GM21737 (cell line): ENCODE measurements at regions not wholly inside any gene's neighbourhood (a gene's known extent, or its start where the extent isn't known, plus 50 kb on each side); places are given as distances from the start of the nearest gene placed in this dataset.
"Not testable (repeated sequence)": the region's sequence is repeated elsewhere in the genome, so short reads cannot be mapped to it uniquely, and the experiment has no call there.

Experiments used
- ATAC-seq: cut with Tn5 transposase; IDR thresholded peaks from one replicate; pipeline ENCODE4 v1.9.1; 2021; ENCODE audit warnings: mild to moderate bottlenecking, moderate library complexity; ENCODE audit not compliant: unreplicated experiment

GRCh38 chr11:19628018-19628417 is 84.6 kb upstream of the NAV2 start:
- no peak for ATAC-seq

- no peak for ATAC-seq
Measured at GRCh38 chr11:19627566-19627965, 85.1 kb upstream of the NAV2 start.

- no peak for ATAC-seq
Measured at GRCh38 chr11:19625438-19625837, 87.2 kb upstream of the NAV2 start.

GRCh38 chr11:19617696-19618523 is 94.7 kb upstream of the NAV2 start:
- ATAC-seq: no peak

- ATAC-seq: no peak
Measured at GRCh38 chr11:19615341-19616183, 97.1 kb upstream of the NAV2 start.

- ATAC-seq: no peak
Measured at GRCh38 chr11:19614370-19614940, 98.2 kb upstream of the NAV2 start.

- ATAC-seq: not testable (repeated sequence)
Measured at GRCh38 chr11:19612025-19612424, 100.6 kb upstream of the NAV2 start.

- no peak for ATAC-seq
Measured at GRCh38 chr11:19607656-19608360, 104.8 kb upstream of the NAV2 start.

GRCh38 chr11:19606856-19607655 is 105.6 kb upstream of the NAV2 start:
- ATAC-seq: no peak

GRCh38 chr11:19605520-19606371 is 106.9 kb upstream of the NAV2 start:
- no peak for ATAC-seq

GRCh38 chr11:19604679-19605375 is 107.8 kb upstream of the NAV2 start:
- no peak for ATAC-seq

- no peak for ATAC-seq
Measured at GRCh38 chr11:19603771-19604170, 108.9 kb upstream of the NAV2 start.

GRCh38 chr11:19602891-19603290 is 109.7 kb upstream of the NAV2 start:
- no peak for ATAC-seq

GRCh38 chr11:19602406-19602805 is 110.2 kb upstream of the NAV2 start:
- ATAC-seq: no peak

GRCh38 chr11:19601235-19601634 is 111.4 kb upstream of the NAV2 start:
- ATAC-seq: no peak

GRCh38 chr11:19599681-19600080 is 113.0 kb upstream of the NAV2 start:
- no peak for ATAC-seq

GRCh38 chr11:19598876-19599486 is 113.7 kb upstream of the NAV2 start:
- no peak for ATAC-seq

GRCh38 chr11:19598456-19598855 is 114.2 kb upstream of the NAV2 start:
- ATAC-seq: no peak
